T-helper 17 cell (primary cell): ENCODE measurements at regions not wholly inside any gene's neighbourhood (a gene's known extent, or its start where the extent isn't known, plus 50 kb on each side); places are given as distances from the start of the nearest gene placed in this dataset.

Source experiments
- ATAC-seq: fragments of 150-1000 bp; cut with Tn5 transposase; 2 replicates; pipeline ENCODE4 v1.10.0; 2021; ENCODE audit warnings: mild to moderate bottlenecking, moderate library complexity
- DNase-seq, 3 donors: peaks; one replicate each; pipeline versions ENCODE4 v3.0.0 to v3.0.0-alpha.2; 2020 to 2021
- H3K9me3 ChIP-seq: one replicate; pipeline ENCODE4 v1.7.0; 2013; ENCODE audit warnings: low read length, mild to moderate bottlenecking; ENCODE audit not compliant: control insufficient read depth, poor library complexity, severe bottlenecking
- H3K27ac Mint-ChIP-seq: one replicate; pipeline ENCODE4 v1.8.0; 2022; ENCODE audit warnings: mild to moderate bottlenecking, moderate library complexity, mixed read lengths
- H3K27me3 Mint-ChIP-seq: one replicate; pipeline ENCODE4 v1.8.0; 2022; ENCODE audit warnings: mixed read lengths
- H3K36me3 Mint-ChIP-seq: one replicate; pipeline ENCODE4 v1.8.0; 2022; ENCODE audit warnings: low read depth, mixed read lengths
- H3K4me1 Mint-ChIP-seq: one replicate; pipeline ENCODE4 v1.8.0; 2022; ENCODE audit warnings: mild to moderate bottlenecking, mixed read lengths
- H3K4me3 Mint-ChIP-seq: one replicate; pipeline ENCODE4 v1.8.0; 2022; ENCODE audit warnings: mild to moderate bottlenecking, moderate library complexity, mixed read lengths

GRCh38 chr13:78802912-78803311 lies 144.0 kb upstream of the OBI1 start:
- ATAC-seq, result no peak
- H3K9me3 ChIP-seq, result no peaks in the 10 kb centered on the region
- no peak overlapping the region for H3K27ac Mint-ChIP-seq
- DNase-seq, result no peak
- H3K4me3 Mint-ChIP-seq, result no peak overlapping the region
- peaks cover 2% of the 10 kb centered on the region for H3K4me1 Mint-ChIP-seq
- H3K27me3 Mint-ChIP-seq, result peaks cover 10% of the 10 kb centered on the region
- H3K36me3 Mint-ChIP-seq, result no peaks in the 10 kb centered on the region

GRCh38 chr13:78787190-78787589 lies 128.2 kb upstream of the OBI1 start:
- Mint-ChIP-seq H3K27me3 (peaks cover 32% of the 10 kb centered on the region), H3K27ac (no peak overlapping the region), H3K4me3 (no peak overlapping the region), H3K4me1 (no peaks in the 10 kb centered on the region), H3K36me3 (no peaks in the 10 kb centered on the region)
- no peaks in the 10 kb centered on the region for H3K9me3 ChIP-seq
- ATAC-seq (no peak), DNase-seq (no peak)

- Mint-ChIP-seq H3K36me3 (no peaks in the 10 kb centered on the region), H3K27ac (no peak overlapping the region), H3K4me3 (no peak overlapping the region), H3K27me3 (peaks cover 35% of the 10 kb centered on the region), H3K4me1 (no peaks in the 10 kb centered on the region)
- no peaks in the 10 kb centered on the region for H3K9me3 ChIP-seq
- DNase-seq, result no peak
- no peak for ATAC-seq
Measured at GRCh38 chr13:78786459-78786858, 127.5 kb upstream of the OBI1 start.

- no peaks in the 10 kb centered on the region for H3K36me3 Mint-ChIP-seq
- DNase-seq (no peak), ATAC-seq (no peak)
- H3K4me1 Mint-ChIP-seq, result no peaks in the 10 kb centered on the region
- no peaks in the 10 kb centered on the region for H3K9me3 ChIP-seq
- no peak overlapping the region for H3K27ac Mint-ChIP-seq
- peaks cover 42% of the 10 kb centered on the region for H3K27me3 Mint-ChIP-seq
- H3K4me3 Mint-ChIP-seq, result no peak overlapping the region
Measured at GRCh38 chr13:78785764-78786163, 126.8 kb upstream of the OBI1 start.

GRCh38 chr13:78784014-78784750 lies 125.2 kb upstream of the OBI1 start:
- no peak overlapping the region for H3K27ac Mint-ChIP-seq
- peaks cover 49% of the 10 kb centered on the region for H3K27me3 Mint-ChIP-seq
- no peaks in the 10 kb centered on the region for H3K9me3 ChIP-seq
- no peak for DNase-seq
- ATAC-seq, result no peak
- no peak overlapping the region for H3K4me3 Mint-ChIP-seq
- no peaks in the 10 kb centered on the region for H3K4me1 Mint-ChIP-seq
- no peaks in the 10 kb centered on the region for H3K36me3 Mint-ChIP-seq

- no peaks in the 10 kb centered on the region for H3K36me3 Mint-ChIP-seq
- no peaks in the 10 kb centered on the region for H3K4me1 Mint-ChIP-seq
- H3K27me3 Mint-ChIP-seq, result peaks cover 46% of the 10 kb centered on the region
Measured at GRCh38 chr13:78780708-78781107, 121.8 kb upstream of the OBI1 start.

GRCh38 chr13:78779608-78780007 lies 120.7 kb upstream of the OBI1 start:
- H3K4me1 Mint-ChIP-seq, result no peaks in the 10 kb centered on the region
- H3K27ac Mint-ChIP-seq, result no peak overlapping the region
- peaks cover 50% of the 10 kb centered on the region for H3K27me3 Mint-ChIP-seq
- ATAC-seq (no peak), DNase-seq (no peak)
- H3K9me3 ChIP-seq, result no peaks in the 10 kb centered on the region
- no peaks in the 10 kb centered on the region for H3K36me3 Mint-ChIP-seq
- no peak overlapping the region for H3K4me3 Mint-ChIP-seq

More at GRCh38 chr13:78780708-78781107, 121.8 kb upstream of the OBI1 start:
- H3K27ac Mint-ChIP-seq, result no peak overlapping the region
- DNase-seq (no peak), ATAC-seq (no peak)
- H3K4me3 Mint-ChIP-seq, result no peak overlapping the region
- H3K9me3 ChIP-seq, result no peaks in the 10 kb centered on the region

- H3K4me1 Mint-ChIP-seq, result no peaks in the 10 kb centered on the region
- H3K27me3 Mint-ChIP-seq, result peaks cover 59% of the 10 kb centered on the region
- H3K36me3 Mint-ChIP-seq, result no peaks in the 10 kb centered on the region
- no peak overlapping the region for H3K27ac Mint-ChIP-seq
- no peaks in the 10 kb centered on the region for H3K9me3 ChIP-seq
- DNase-seq (no peak), ATAC-seq (no peak)
- H3K4me3 Mint-ChIP-seq, result no peak overlapping the region
Measured at GRCh38 chr13:78777976-78778375, 119.0 kb upstream of the OBI1 start.

- no peaks in the 10 kb centered on the region for H3K9me3 ChIP-seq
- Mint-ChIP-seq H3K4me1 (no peaks in the 10 kb centered on the region), H3K36me3 (no peaks in the 10 kb centered on the region), H3K27me3 (peaks cover 59% of the 10 kb centered on the region), H3K4me3 (no peak overlapping the region), H3K27ac (no peak overlapping the region)
- DNase-seq, result no peak
- ATAC-seq, result no peak
Measured at GRCh38 chr13:78777396-78777795, 118.4 kb upstream of the OBI1 start.

- ATAC-seq (no peak), DNase-seq (no peak)
- Mint-ChIP-seq H3K27ac (no peak overlapping the region), H3K4me3 (no peak overlapping the region), H3K4me1 (peaks cover 3% of the 10 kb centered on the region), H3K27me3 (peaks cover 43% of the 10 kb centered on the region), H3K36me3 (peaks cover 3% of the 10 kb centered on the region)
- no peaks in the 10 kb centered on the region for H3K9me3 ChIP-seq
Measured at GRCh38 chr13:78772933-78773332, 114.0 kb upstream of the OBI1 start.

GRCh38 chr13:78770601-78771000 lies 111.6 kb upstream of the OBI1 start:
- Mint-ChIP-seq H3K4me3 (no peak overlapping the region), H3K36me3 (peaks cover 3% of the 10 kb centered on the region), H3K27me3 (peaks cover 43% of the 10 kb centered on the region), H3K27ac (no peak overlapping the region), H3K4me1 (peaks cover 3% of the 10 kb centered on the region)
- no peaks in the 10 kb centered on the region for H3K9me3 ChIP-seq
- ATAC-seq, result no peak
- DNase-seq, result no peak

GRCh38 chr13:78768950-78769349 lies 110.0 kb upstream of the OBI1 start:
- Mint-ChIP-seq H3K27me3 (peaks cover 40% of the 10 kb centered on the region), H3K27ac (no peak overlapping the region), H3K36me3 (peaks cover 3% of the 10 kb centered on the region), H3K4me1 (peaks cover 3% of the 10 kb centered on the region), H3K4me3 (no peak overlapping the region)
- DNase-seq, result no peak
- H3K9me3 ChIP-seq, result no peaks in the 10 kb centered on the region
- no peak for ATAC-seq

GRCh38 chr13:78764665-78765064 lies 105.7 kb upstream of the OBI1 start:
- no peaks in the 10 kb centered on the region for H3K9me3 ChIP-seq
- no peak overlapping the region for H3K4me3 Mint-ChIP-seq
- no peak overlapping the region for H3K27ac Mint-ChIP-seq
- H3K27me3 Mint-ChIP-seq, result peaks cover 33% of the 10 kb centered on the region
- DNase-seq (no peak), ATAC-seq (no peak)
- no peaks in the 10 kb centered on the region for H3K4me1 Mint-ChIP-seq
- H3K36me3 Mint-ChIP-seq, result no peaks in the 10 kb centered on the region

- Mint-ChIP-seq H3K27ac (no peak overlapping the region), H3K36me3 (no peaks in the 10 kb centered on the region), H3K27me3 (peaks cover 28% of the 10 kb centered on the region), H3K4me1 (no peaks in the 10 kb centered on the region), H3K4me3 (no peak overlapping the region)
- ATAC-seq, result no peak
- no peak for DNase-seq
- no peaks in the 10 kb centered on the region for H3K9me3 ChIP-seq
Measured at GRCh38 chr13:78762825-78763224, 103.9 kb upstream of the OBI1 start.
